Mesendoderm (in vitro differentiated cells): ENCODE measurements at regions not wholly inside any gene's neighbourhood (a gene's known extent, or its start where the extent isn't known, plus 50 kb on each side); places are given as distances from the start of the nearest gene placed in this dataset.
"Not testable (repeated sequence)": the region's sequence is repeated elsewhere in the genome, so short reads cannot be mapped to it uniquely, and the experiment has no call there.

Experiments
- DNase-seq: peaks from one replicate; pipeline ENCODE4 v3.0.0; 2013
- H2AK5ac ChIP-seq: 2 replicates; pipeline ENCODE4 v1.6.1; 2013; ENCODE audit warnings: low read length, inconsistent platforms
- H2BK120ac ChIP-seq: 2 replicates; pipeline ENCODE4 v1.6.1; 2013; ENCODE audit warnings: low read depth, mild to moderate bottlenecking, low read length, moderate library complexity, mixed read lengths
- H2BK15ac ChIP-seq: replicated peaks from 2 replicates; pipeline ENCODE4 v1.6.1; 2013; ENCODE audit warnings: low read depth, mild to moderate bottlenecking, moderate library complexity
- H2BK5ac ChIP-seq: 2 replicates; pipeline ENCODE4 v1.6.1; 2013; ENCODE audit warnings: low read length, inconsistent platforms
- H3K18ac ChIP-seq: 2 replicates; pipeline ENCODE4 v1.6.1; 2013; ENCODE audit warnings: mild to moderate bottlenecking, low read length, mixed read lengths
- H3K23ac ChIP-seq: one replicate; pipeline ENCODE4 v1.6.1; 2013; ENCODE audit warnings: low read length
- H3K27ac ChIP-seq: 2 replicates; pipeline ENCODE4 v1.5.1; 2013; ENCODE audit warnings: low read depth, mild to moderate bottlenecking, inconsistent platforms, low read length, moderate library complexity
- H3K27me3 ChIP-seq: 2 replicates; pipeline ENCODE4 v1.6.1; 2013; ENCODE audit warnings: low read length, control low read depth, mild to moderate bottlenecking, inconsistent platforms; ENCODE audit not compliant: insufficient read depth, poor library complexity
- H3K36me3 ChIP-seq: 2 replicates; pipeline ENCODE4 v1.6.1; 2013; ENCODE audit warnings: low read length, inconsistent platforms; ENCODE audit not compliant: control insufficient read depth, insufficient read depth
- H3K4ac ChIP-seq: one replicate; pipeline ENCODE4 v1.6.1; 2013; ENCODE audit warnings: low read depth, mild to moderate bottlenecking, low read length, moderate library complexity
- H3K4me1 ChIP-seq: 2 replicates; pipeline ENCODE4 v1.6.1; 2013; ENCODE audit warnings: low read depth, low read length, inconsistent platforms; ENCODE audit not compliant: control insufficient read depth
- H3K4me2 ChIP-seq: 2 replicates; pipeline ENCODE4 v1.6.1; 2013; ENCODE audit warnings: low read length
- H3K4me3 ChIP-seq: 2 replicates; pipeline ENCODE4 v1.5.1; 2013; ENCODE audit warnings: mild to moderate bottlenecking, low read length
- H3K56ac ChIP-seq: one replicate; pipeline ENCODE4 v1.6.1; 2013; ENCODE audit warnings: low read length
- H3K79me1 ChIP-seq: 2 replicates; pipeline ENCODE4 v1.6.1; 2013; ENCODE audit warnings: low read length, inconsistent platforms
- H3K79me2 ChIP-seq: 2 replicates; pipeline ENCODE4 v1.6.1; 2013; ENCODE audit warnings: mild to moderate bottlenecking, low read length; ENCODE audit not compliant: control insufficient read depth, insufficient read depth
- H3K9ac ChIP-seq: 2 replicates; pipeline ENCODE4 v1.6.1; 2013; ENCODE audit warnings: low read length, inconsistent platforms
- H4K5ac ChIP-seq: one replicate; pipeline ENCODE4 v1.6.1; 2013; ENCODE audit warnings: low read length
- H4K8ac ChIP-seq: one replicate; pipeline ENCODE4 v1.6.1; 2013; ENCODE audit warnings: low read depth, mild to moderate bottlenecking, control low read depth, low read length, moderate library complexity
- WGBS: extraction: QIAGEN DNeasy Blood & Tissue Kit; methylation state at CpG from one replicate; pipeline ENCODE4 v1.1.7; 2013; ENCODE audit warnings: low lambda C conversion rate, missing lambda C conversion rate; ENCODE audit not compliant: insufficient coverage; ENCODE audit errors: extremely low coverage; 5-methylcytosine and 5-hydroxymethylcytosine counted together

- Histone ChIP-seq H4K5ac (no peak overlapping the region), H3K23ac (no peak overlapping the region), H3K36me3 (no peaks in the 10 kb centered on the region), H3K79me2 (no peaks in the 10 kb centered on the region), H2AK5ac (no peak overlapping the region), H3K4ac (no peak overlapping the region), H3K4me1 (no peaks in the 10 kb centered on the region), H3K27ac (no peak overlapping the region), H3K18ac (no peak overlapping the region), H3K4me3 (no peak overlapping the region), H3K4me2 (no peak overlapping the region), H3K56ac (no peak overlapping the region), H2BK5ac (no peak overlapping the region), H4K8ac (no peak overlapping the region), H2BK120ac (no peak overlapping the region), H3K27me3 (no peaks in the 10 kb centered on the region), H3K9ac (no peak overlapping the region), H2BK15ac (no peak overlapping the region), H3K79me1 (no peaks in the 10 kb centered on the region)
- no CpG with 5 or more reads among the region's 1 CpG for WGBS
- no peak for DNase-seq
Observed at GRCh38 chr13:54599413-54599812, 1570.8 kb downstream of the OLFM4 start.

DNA sequence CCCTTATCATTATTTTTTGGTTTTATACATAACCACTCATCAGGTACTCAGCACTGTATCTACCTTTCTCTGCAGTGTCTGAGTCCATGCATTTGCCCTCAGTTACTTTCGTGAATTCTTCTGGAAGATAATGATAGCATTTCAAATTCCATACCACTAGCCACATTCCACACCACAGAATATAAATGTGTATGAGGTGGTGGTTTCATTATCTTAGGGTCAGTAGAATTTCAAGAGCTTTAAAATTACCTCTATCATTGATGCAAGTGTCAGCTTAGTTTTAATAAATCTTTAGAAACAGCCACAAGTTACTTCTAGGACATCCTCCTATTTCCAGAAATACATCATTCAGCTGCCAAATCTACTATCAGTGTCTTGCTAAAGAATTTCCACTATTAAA, 1578.3 kb downstream of the OLFM4 start:
- no peak overlapping the region for H3K9ac ChIP-seq
- no peak overlapping the region for H2BK5ac ChIP-seq
- H3K4me2 ChIP-seq: no peak overlapping the region

GRCh38 chr13:54607421-54607820, 1578.8 kb downstream of the OLFM4 start:
- H4K5ac ChIP-seq: no peak overlapping the region
- no peak overlapping the region for H3K23ac ChIP-seq
- H4K8ac ChIP-seq: no peak overlapping the region
- no peak overlapping the region for H2BK120ac ChIP-seq
- no peak overlapping the region for H2BK15ac ChIP-seq
- no peaks in the 10 kb centered on the region for H3K36me3 ChIP-seq
- no peak overlapping the region for H2BK5ac ChIP-seq
- DNase-seq: no peak
- no peak overlapping the region for H2AK5ac ChIP-seq
- no peak overlapping the region for H3K4me2 ChIP-seq
- no peak overlapping the region for H3K27ac ChIP-seq
- no peaks in the 10 kb centered on the region for H3K79me2 ChIP-seq
- no peaks in the 10 kb centered on the region for H3K4me1 ChIP-seq
- H3K79me1 ChIP-seq: no peaks in the 10 kb centered on the region
- no peaks in the 10 kb centered on the region for H3K27me3 ChIP-seq
- no peak overlapping the region for H3K56ac ChIP-seq
- H3K4me3 ChIP-seq: no peak overlapping the region
- no peak overlapping the region for H3K9ac ChIP-seq
- no peak overlapping the region for H3K4ac ChIP-seq
- no peak overlapping the region for H3K18ac ChIP-seq

More for the DNA sequence above, 1578.3 kb downstream of the OLFM4 start:
- H4K8ac ChIP-seq: no peak overlapping the region
- no peaks in the 10 kb centered on the region for H3K79me2 ChIP-seq
- no CpG with 5 or more reads among the region's 1 CpG for WGBS
- no peaks in the 10 kb centered on the region for H3K4me1 ChIP-seq
- H2AK5ac ChIP-seq: no peak overlapping the region
- no peak overlapping the region for H3K56ac ChIP-seq
- no peak overlapping the region for H3K18ac ChIP-seq
- no peak overlapping the region for H3K4me3 ChIP-seq
- H3K79me1 ChIP-seq: no peaks in the 10 kb centered on the region
- no peak overlapping the region for H2BK15ac ChIP-seq
- H3K27me3 ChIP-seq: no peaks in the 10 kb centered on the region
- no peak overlapping the region for H3K4ac ChIP-seq
- DNase-seq: no peak
- H4K5ac ChIP-seq: no peak overlapping the region
- H3K27ac ChIP-seq: no peak overlapping the region
- H3K23ac ChIP-seq: no peak overlapping the region
- no peak overlapping the region for H2BK120ac ChIP-seq
- H3K36me3 ChIP-seq: no peaks in the 10 kb centered on the region

DNA sequence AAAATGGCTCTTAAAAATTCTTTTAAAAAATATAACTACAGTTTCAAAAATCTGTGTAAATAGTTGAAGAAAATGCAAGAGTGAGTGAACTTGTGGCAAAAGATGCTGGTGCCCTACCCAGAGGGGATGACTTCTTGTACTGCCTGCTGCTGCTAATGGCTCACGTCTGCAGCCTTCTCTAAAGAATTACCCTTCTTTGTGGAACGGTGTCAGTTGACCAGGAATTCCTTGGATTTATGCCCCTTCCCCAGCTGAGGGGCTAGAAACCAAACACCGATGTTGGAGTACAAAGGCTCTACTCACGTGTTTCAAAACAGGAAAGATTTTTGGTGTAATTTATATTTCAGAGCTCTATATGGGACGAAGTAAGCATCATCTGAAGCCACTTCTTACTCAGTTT, 1582.8 kb downstream of the OLFM4 start:
- H3K56ac ChIP-seq: no peak overlapping the region
- DNase-seq: no peak
- H3K36me3 ChIP-seq: no peaks in the 10 kb centered on the region
- no peak overlapping the region for H3K9ac ChIP-seq
- H3K4me2 ChIP-seq: no peak overlapping the region
- H3K18ac ChIP-seq: no peak overlapping the region
- no peak overlapping the region for H2BK5ac ChIP-seq
- no peak overlapping the region for H3K4me3 ChIP-seq
- H3K79me2 ChIP-seq: no peaks in the 10 kb centered on the region
- no peak overlapping the region for H3K23ac ChIP-seq
- no peak overlapping the region for H3K27ac ChIP-seq
- H4K8ac ChIP-seq: no peak overlapping the region
- H3K4me1 ChIP-seq: no peaks in the 10 kb centered on the region
- no peak overlapping the region for H3K4ac ChIP-seq
- no peaks in the 10 kb centered on the region for H3K79me1 ChIP-seq
- H2BK15ac ChIP-seq: no peak overlapping the region
- H3K27me3 ChIP-seq: no peaks in the 10 kb centered on the region
- no peak overlapping the region for H2AK5ac ChIP-seq
- no CpG with 5 or more reads among the region's 5 CpGs for WGBS
- no peak overlapping the region for H4K5ac ChIP-seq
- H2BK120ac ChIP-seq: no peak overlapping the region

DNA sequence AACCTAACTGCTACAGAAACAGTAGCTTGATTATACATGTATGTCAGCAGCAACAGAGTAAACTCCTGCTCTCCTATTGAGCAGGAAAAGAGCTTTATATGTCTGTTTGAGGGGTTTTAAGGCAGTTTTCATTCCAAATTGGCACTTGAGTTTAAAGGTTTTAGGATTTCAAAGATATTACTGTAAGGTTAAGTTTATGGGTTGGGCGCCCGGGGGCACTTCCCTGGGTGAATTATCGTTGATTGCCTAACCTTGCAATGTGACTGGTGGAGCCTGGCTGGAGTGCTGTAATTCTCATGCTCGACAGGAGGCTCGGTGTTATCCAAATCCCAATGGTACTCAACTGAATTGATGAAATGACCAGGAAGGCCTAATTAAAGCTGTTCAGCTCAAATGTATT, 1586.1 kb downstream of the OLFM4 start:
- Histone ChIP-seq H3K4me3 (no peak overlapping the region), H2BK5ac (no peak overlapping the region), H3K36me3 (no peaks in the 10 kb centered on the region), H3K79me2 (no peaks in the 10 kb centered on the region), H3K4me1 (no peaks in the 10 kb centered on the region), H3K18ac (no peak overlapping the region), H2AK5ac (no peak overlapping the region), H3K23ac (no peak overlapping the region), H2BK15ac (no peak overlapping the region), H3K27me3 (no peaks in the 10 kb centered on the region), H4K5ac (no peak overlapping the region), H3K4me2 (no peak overlapping the region), H2BK120ac (no peak overlapping the region), H4K8ac (no peak overlapping the region), H3K27ac (no peak overlapping the region), H3K56ac (no peak overlapping the region), H3K9ac (no peak overlapping the region), H3K79me1 (no peaks in the 10 kb centered on the region), H3K4ac (no peak overlapping the region)
- WGBS: no CpG with 5 or more reads among the region's 5 CpGs
- no peak for DNase-seq

- DNase-seq: not testable (repeated sequence)
Observed at GRCh38 chr13:54626504-54626903, 1597.9 kb downstream of the OLFM4 start.

More at GRCh38 chr13:54626504-54626903, 1597.9 kb downstream of the OLFM4 start:
- WGBS: no CpG with 5 or more reads among the region's 1 CpG
- not testable (repeated sequence) for H3K4me3 ChIP-seq, H3K36me3 ChIP-seq, H3K9ac ChIP-seq, H3K23ac ChIP-seq, H4K5ac ChIP-seq, H2BK5ac ChIP-seq, H3K56ac ChIP-seq, H3K4me1 ChIP-seq, H3K27me3 ChIP-seq, H2BK120ac ChIP-seq, H3K27ac ChIP-seq, H2BK15ac ChIP-seq, H3K4ac ChIP-seq, H3K4me2 ChIP-seq, H3K79me1 ChIP-seq, H2AK5ac ChIP-seq, H4K8ac ChIP-seq, H3K79me2 ChIP-seq, H3K18ac ChIP-seq
